Peyer's patch (tissue), 4 donors: ENCODE measurements at regions not wholly inside any gene's neighbourhood (a gene's known extent, or its start where the extent isn't known, plus 50 kb on each side); places are given as distances from the start of the nearest gene placed in this dataset.

Source experiments
- CTCF ChIP-seq, 6 experiments: fragments of 450-650 bp in 4 of 6; fragments of 200-600 bp in 2 of 6; sonication (generic) in 1 of 6; IDR thresholded peaks; one replicate each; pipeline ENCODE4 v1.5.1; 2017 to 2019; ENCODE audit warnings: antibody characterized with exemption in 6 of 6, mild to moderate bottlenecking in 3 of 6, moderate library complexity in 1 of 6
- POLR2A ChIP-seq, 2 donors: fragments of 450-650 bp; IDR thresholded peaks; one replicate each; pipeline ENCODE4 v1.5.1; 2017; ENCODE audit warnings: antibody characterized with exemption in 2 of 2, mild to moderate bottlenecking in 2 of 2, moderate library complexity in 2 of 2

- TF ChIP-seq CTCF (IDR thresholded peaks at IDR 0.05) (no peak), POLR2A (IDR thresholded peaks at IDR 0.05) (no peak)
These were observed 73.0 kb upstream of the EPCAM start for GRCh38 chr2:47295981-47296635.
